ENCODE measurements at regions not wholly inside any gene's neighbourhood (a gene's known extent, or its start where the extent isn't known, plus 50 kb on each side); places are given as distances from the start of the nearest gene placed in this dataset.

GRCh38 chr7:25933921-25934320 is 218.1 kb upstream of the NFE2L3 start:
- no peak for TF ChIP-seq POLR2A (IDR thresholded peaks at IDR 0.05)
- TF ChIP-seq CTCF (IDR thresholded peaks at IDR 0.05) = no peak
- H3K27me3 ChIP-seq = no peaks in the 10 kb centered on the region
- no peaks in the 10 kb centered on the region for H3K9me3 ChIP-seq
- no CpG with 5 or more reads among the region's 1 CpG for WGBS (ENCODE audit: insufficient coverage, low coverage, low lambda C conversion rate, missing lambda C conversion rate)
- DNase-seq = no peak
- H3K36me3 ChIP-seq = no peaks in the 10 kb centered on the region
- no peaks in the 10 kb centered on the region for H3K4me1 ChIP-seq
- no peak for ATAC-seq
- intact Hi-C loops (cut with DNase I) = no loop called here
- no peak overlapping the region for H3K4me3 ChIP-seq
- no peak overlapping the region for H3K27ac ChIP-seq

GRCh38 chr7:25940086-25940906 is 211.7 kb upstream of the NFE2L3 start:
- no peak for DNase-seq
- no peaks in the 10 kb centered on the region for H3K36me3 ChIP-seq
- no peaks in the 10 kb centered on the region for H3K27me3 ChIP-seq
- H3K4me1 ChIP-seq = no peaks in the 10 kb centered on the region
- H3K9me3 ChIP-seq = no peaks in the 10 kb centered on the region
- H3K4me3 ChIP-seq = no peak overlapping the region
- no peak for TF ChIP-seq CTCF (IDR thresholded peaks at IDR 0.05)
- TF ChIP-seq POLR2A (IDR thresholded peaks at IDR 0.05) = no peak
- 48% methylated on average over 7 of the region's 8 CpGs for WGBS (ENCODE audit: insufficient coverage, low coverage, low lambda C conversion rate, missing lambda C conversion rate)
- H3K27ac ChIP-seq = no peak overlapping the region
- intact Hi-C loops (cut with DNase I) = no loop called here
- no peak for ATAC-seq

- DNase-seq (no peak), ATAC-seq (no peak)
- TF ChIP-seq CTCF (IDR thresholded peaks at IDR 0.05) (no peak), POLR2A (IDR thresholded peaks at IDR 0.05) (no peak)
- H3K36me3 ChIP-seq = no peaks in the 10 kb centered on the region
- 40% methylated on average over 7 of the region's 8 CpGs for WGBS (ENCODE audit: insufficient coverage, low coverage, low lambda C conversion rate, missing lambda C conversion rate)
- no peaks in the 10 kb centered on the region for H3K27me3 ChIP-seq
- no peak overlapping the region for H3K4me3 ChIP-seq
- no peaks in the 10 kb centered on the region for H3K9me3 ChIP-seq
- H3K4me1 ChIP-seq = peaks cover 0 to 9% (median 0%) of the 10 kb centered on the region in 4 donors
- intact Hi-C loops (cut with DNase I) = no loop called here
- H3K27ac ChIP-seq = no peak overlapping the region
Measured at GRCh38 chr7:25944777-25945515, 207.1 kb upstream of the NFE2L3 start.

GRCh38 chr7:25945608-25946007 is 206.4 kb upstream of the NFE2L3 start:
- no peak overlapping the region for H3K27ac ChIP-seq
- no peak for DNase-seq

More at GRCh38 chr7:25945608-25946007, 206.4 kb upstream of the NFE2L3 start:
- no peak for TF ChIP-seq POLR2A (IDR thresholded peaks at IDR 0.05)
- TF ChIP-seq CTCF (IDR thresholded peaks at IDR 0.05) = no peak
- H3K4me3 ChIP-seq = no peak overlapping the region
- intact Hi-C loops (cut with DNase I) = no loop called here
- no peaks in the 10 kb centered on the region for H3K9me3 ChIP-seq
- peaks cover 0 to 9% (median 0%) of the 10 kb centered on the region in 4 donors for H3K4me1 ChIP-seq
- no peaks in the 10 kb centered on the region for H3K36me3 ChIP-seq
- ATAC-seq = no peak
- no peaks in the 10 kb centered on the region for H3K27me3 ChIP-seq
